A549 (cell line): ENCODE measurements at regions not wholly inside any gene's neighbourhood (a gene's known extent, or its start where the extent isn't known, plus 50 kb on each side); places are given as distances from the start of the nearest gene placed in this dataset.

Experiments used
- MAX ChIP-seq: IDR thresholded peaks from 2 replicates; pipeline ENCODE4 v1.6.1; 2012
- MYC ChIP-seq: IDR thresholded peaks from 2 replicates; pipeline ENCODE4 v1.6.1; 2012; ENCODE audit warnings: mild to moderate bottlenecking, inconsistent platforms, low read length, improper control_type of control experiment, borderline replicate concordance
- PHF8 ChIP-seq: fragments of 200-600 bp; sonication (generic); IDR thresholded peaks from 2 replicates; pipeline ENCODE4 v1.6.1; 2016; ENCODE audit warnings: low read depth, mild to moderate bottlenecking, antibody characterized with exemption, moderate library complexity, borderline replicate concordance
- POLR2A ChIP-seq: IDR thresholded peaks from 2 replicates; pipeline ENCODE4 v1.6.1; 2012; ENCODE audit warnings: mild to moderate bottlenecking, low read length
- TF ChIP-seq, protein P1 (sequence below): fragments of >200 bp; sonication (Bioruptor Twin); formaldehyde crosslinking; IDR thresholded peaks from 3 replicates; pipeline ENCODE4 v1.5.1; 2016

DNA sequence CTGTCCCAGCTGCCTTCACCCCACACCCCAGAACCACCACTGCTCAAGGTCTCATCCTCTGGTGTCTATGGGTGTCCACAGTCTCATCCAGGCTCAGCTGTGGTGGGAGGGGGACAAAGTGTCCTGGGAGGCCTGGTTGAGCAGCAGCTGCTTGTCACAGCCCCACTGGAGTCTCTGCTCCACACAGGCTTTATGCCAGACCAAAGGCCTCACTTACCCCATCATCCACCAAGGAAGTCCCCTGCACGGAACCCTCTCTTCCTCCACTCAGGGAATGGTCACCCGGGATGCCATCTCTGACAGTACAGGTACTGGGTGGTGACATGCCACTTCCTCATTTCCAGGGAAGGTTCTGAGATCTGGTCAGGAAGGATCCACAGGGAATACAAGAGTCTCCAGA, 925.4 kb upstream of the ZNF722 start:
- TF ChIP-seq POLR2A (no peak), MAX (no peak), MYC (no peak), PHF8 (no peak)
- TF ChIP-seq, protein P1, sequence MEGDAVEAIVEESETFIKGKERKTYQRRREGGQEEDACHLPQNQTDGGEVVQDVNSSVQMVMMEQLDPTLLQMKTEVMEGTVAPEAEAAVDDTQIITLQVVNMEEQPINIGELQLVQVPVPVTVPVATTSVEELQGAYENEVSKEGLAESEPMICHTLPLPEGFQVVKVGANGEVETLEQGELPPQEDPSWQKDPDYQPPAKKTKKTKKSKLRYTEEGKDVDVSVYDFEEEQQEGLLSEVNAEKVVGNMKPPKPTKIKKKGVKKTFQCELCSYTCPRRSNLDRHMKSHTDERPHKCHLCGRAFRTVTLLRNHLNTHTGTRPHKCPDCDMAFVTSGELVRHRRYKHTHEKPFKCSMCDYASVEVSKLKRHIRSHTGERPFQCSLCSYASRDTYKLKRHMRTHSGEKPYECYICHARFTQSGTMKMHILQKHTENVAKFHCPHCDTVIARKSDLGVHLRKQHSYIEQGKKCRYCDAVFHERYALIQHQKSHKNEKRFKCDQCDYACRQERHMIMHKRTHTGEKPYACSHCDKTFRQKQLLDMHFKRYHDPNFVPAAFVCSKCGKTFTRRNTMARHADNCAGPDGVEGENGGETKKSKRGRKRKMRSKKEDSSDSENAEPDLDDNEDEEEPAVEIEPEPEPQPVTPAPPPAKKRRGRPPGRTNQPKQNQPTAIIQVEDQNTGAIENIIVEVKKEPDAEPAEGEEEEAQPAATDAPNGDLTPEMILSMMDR, result no peak
